Heart left ventricle (tissue), 16 donors: ENCODE measurements at regions not wholly inside any gene's neighbourhood (a gene's known extent, or its start where the extent isn't known, plus 50 kb on each side); places are given as distances from the start of the nearest gene placed in this dataset.

ENCODE experiments used
- ATAC-seq, 4 donors: fragments of 200-7000 bp; cut with Tn5 transposase; one replicate each; pipeline ENCODE4 v1.9.1; 2020 to 2022; ENCODE audit warnings: moderate library complexity in 4 of 4, mild to moderate bottlenecking in 3 of 4, moderate number of reproducible peaks in 1 of 4
- DNase-seq, 5 donors: peaks; one replicate each; pipeline ENCODE4 v3.0.0-alpha.2; 2020
- H3K27ac ChIP-seq, 12 donors: fragments of 200-600 bp; sonication (generic) in 4 of 12; one replicate each; pipeline versions ENCODE4 v1.5.0 to v1.8.0; 2016 to 2022; ENCODE audit warnings: mild to moderate bottlenecking in 2 of 12
- H3K27me3 ChIP-seq, 9 donors: fragments of 200-600 bp; sonication (generic) in 2 of 9; one replicate each; pipeline versions ENCODE4 v1.5.1 to v1.8.0; 2016 to 2022; ENCODE audit warnings: mild to moderate bottlenecking in 3 of 9
- H3K36me3 ChIP-seq, 9 donors: fragments of 200-600 bp; sonication (generic) in 2 of 9; one replicate each; pipeline versions ENCODE4 v1.5.0 to v1.8.0; 2018 to 2022; ENCODE audit warnings: mild to moderate bottlenecking in 2 of 9
- H3K4me1 ChIP-seq, 12 donors: fragments of 200-600 bp; sonication (generic) in 4 of 12; one replicate each; pipeline versions ENCODE4 v1.5.0 to v1.8.0; 2016 to 2022; ENCODE audit warnings: mild to moderate bottlenecking in 3 of 12
- H3K4me3 ChIP-seq, 12 donors: fragments of 200-600 bp; sonication (generic) in 4 of 12; one replicate each; pipeline versions ENCODE4 v1.5.0 to v1.8.0; 2017 to 2022; ENCODE audit warnings: mild to moderate bottlenecking in 9 of 12, moderate library complexity in 4 of 12
- H3K9me3 ChIP-seq, 12 donors: fragments of 200-600 bp; sonication (generic) in 4 of 12; one replicate each; pipeline versions ENCODE4 v1.5.0 to v1.8.0; 2016 to 2022; ENCODE audit warnings: mild to moderate bottlenecking in 1 of 12
- CTCF ChIP-seq, 12 donors: fragments of 200-600 bp; sonication (generic) in 4 of 12; IDR thresholded peaks; one replicate each; pipeline versions ENCODE4 v1.5.0 to v1.8.0; 2018 to 2022; ENCODE audit warnings: antibody characterized with exemption in 12 of 12, mild to moderate bottlenecking in 5 of 12
- POLR2A ChIP-seq, 2 donors: fragments of 450-650 bp; IDR thresholded peaks; one replicate each; pipeline ENCODE4 v1.6.1; 2017; ENCODE audit warnings: antibody characterized with exemption in 2 of 2, mild to moderate bottlenecking in 2 of 2, moderate library complexity in 2 of 2
- WGBS, 4 donors: extraction: QIAGEN DNeasy Blood & Tissue Kit in 2 of 4; methylation state at CpG; one replicate each; pipeline versions ENCODE4 v1.1.5 to v1.1.7; 2013 to 2018; 5-methylcytosine and 5-hydroxymethylcytosine counted together
- intact Hi-C, 10 donors: fragments of 100-400 bp; cut with DNase I; formaldehyde crosslinking; loops; one replicate each; pipeline versions ENCODE4 v1.11.1 to v1.14.2; 2022
- donor health status: ischemic (EF 13 %, LVEDD 7.1; RV severe dilation, severe dysfunction).
- donor health status: healthy with polysubstance abuse.
- donor health status: DM: no; HTN: yes; CAD: no.
- donor health status: DM: no; HTN: no; CAD: no.
- donor health status: ischemic (EF 25% LVEDD 6.9; RV normal size, moderate dysfunction).
- donor health status: ischemic (EF 25% LVEDD 5.7; RV mildly dilated, moderate dysfunction).
- donor health status: healthy.
- donor health status: DM: yes; HTN: yes; CAD: no.
- donor health status: ischemic (EF 35%, LVEDD 5.7; RV mildly dilated, moderate dysfunction).
- donor health status: nonischemic (EF 11% LVEDD 7.7; RV severe dilation, severe dysfunction).
- donor health status: DM: yes; HTN: yes; CAD: no.
- donor health status: PGD.
- donor health status: ischemic (EF 29% LVEDD 5.4; RV normal size, mild dysfunction).
- donor health status: nonischemic (EF 23%, LVEDD 6.1; RV moderate dilation, normal function).

GRCh38 chr1:222454186-222454585 is 93.7 kb downstream of the HHIPL2 start:
- no peak for DNase-seq
- ATAC-seq = no peak
- Histone ChIP-seq H3K9me3 (peaks cover 0 to 20% (median 9%) of the 10 kb centered on the region in 12 donors), H3K4me3 (no peak overlapping the region), H3K4me1 (peaks cover 0 to 12% (median 5%) of the 10 kb centered on the region in 12 donors), H3K27me3 (no peaks in the 10 kb centered on the region), H3K36me3 (no peaks in the 10 kb centered on the region), H3K27ac (no peak overlapping the region)
- intact Hi-C loops = loop anchor here (2.0 to 10.0 kb wide), 15 partner anchors 279 to 1579 kb away; partner anchors contain the start of genes DUSP10 (in 2 of the 10) and HLX (in 1 of the 10)
- WGBS, 4 donors = 93 to 94% (median 93%) methylated on average over 5 of the region's 5 CpGs
- TF ChIP-seq CTCF (IDR thresholded peaks at IDR 0.05) (no peak), POLR2A (IDR thresholded peaks at IDR 0.05) (no peak)

GRCh38 chr1:222452031-222452430 is 95.9 kb downstream of the HHIPL2 start:
- intact Hi-C loops = loop anchor here (5.0 to 10.0 kb wide), 13 partner anchors 277 to 1577 kb away; partner anchors contain the start of genes DUSP10 (in 2 of the 10) and HLX (in 1 of the 10)
- TF ChIP-seq CTCF (IDR thresholded peaks at IDR 0.05) (no peak), POLR2A (IDR thresholded peaks at IDR 0.05) (no peak)
- no peaks in the 10 kb centered on the region for H3K36me3 ChIP-seq
- no peak overlapping the region for H3K27ac ChIP-seq
- ATAC-seq = no peak
- no peak overlapping the region for H3K4me3 ChIP-seq
- 50 to 60% (median 57%) methylated on average over 3 of the region's 3 CpGs for WGBS, 4 donors
- H3K4me1 ChIP-seq = peaks cover 0 to 12% (median 5%) of the 10 kb centered on the region in 12 donors
- H3K27me3 ChIP-seq = no peaks in the 10 kb centered on the region
- H3K9me3 ChIP-seq = peaks cover 0 to 5% (median under 1%) of the 10 kb centered on the region in 12 donors
- no peak for DNase-seq

- no peak overlapping the region for H3K27ac ChIP-seq
- intact Hi-C loops = no loop called here
- no peak for TF ChIP-seq POLR2A (IDR thresholded peaks at IDR 0.05)
- TF ChIP-seq CTCF (IDR thresholded peaks at IDR 0.05) = no peak
- no peak for ATAC-seq
- H3K9me3 ChIP-seq = no peaks in the 10 kb centered on the region
- H3K27me3 ChIP-seq = no peaks in the 10 kb centered on the region
- no peaks in the 10 kb centered on the region for H3K36me3 ChIP-seq
- peaks cover 0 to 9% (median 0%) of the 10 kb centered on the region in 12 donors for H3K4me1 ChIP-seq
- H3K4me3 ChIP-seq = no peak overlapping the region
- DNase-seq = no peak
- 78 to 93% (median 84%) methylated on average over 2 of the region's 2 CpGs for WGBS, 4 donors
Observed at GRCh38 chr1:222443566-222443965, 104.3 kb downstream of the HHIPL2 start.

- DNase-seq (peak in 1 of 5 donors; percentile 28), ATAC-seq (peak in 3 of 4 donors; percentile 31 to 55 (median 51))
- H3K27me3 ChIP-seq = no peaks in the 10 kb centered on the region
- intact Hi-C loops = no loop called here
- H3K9me3 ChIP-seq = no peaks in the 10 kb centered on the region
- WGBS, 4 donors = 30 to 34% (median 32%) methylated on average over 5 of the region's 5 CpGs
- H3K36me3 ChIP-seq = no peaks in the 10 kb centered on the region
- H3K4me1 ChIP-seq = peaks cover 0 to 9% (median 0%) of the 10 kb centered on the region in 12 donors
- TF ChIP-seq CTCF (IDR thresholded peaks at IDR 0.05) (no peak), POLR2A (IDR thresholded peaks at IDR 0.05) (no peak)
- no peak overlapping the region for H3K27ac ChIP-seq
- no peak overlapping the region for H3K4me3 ChIP-seq
Observed at GRCh38 chr1:222441066-222441465, 106.8 kb downstream of the HHIPL2 start.
